ENCODE measurements at regions not wholly inside any gene's neighbourhood (a gene's known extent, or its start where the extent isn't known, plus 50 kb on each side); places are given as distances from the start of the nearest gene placed in this dataset.

GRCh38 chr12:25853316-25854095 is 105.0 kb upstream of the RASSF8 start:
- no peak for TF ChIP-seq CTCF (IDR thresholded peaks at IDR 0.05; ENCODE audit: poor library complexity, severe bottlenecking)
- TF ChIP-seq TAF1 (IDR thresholded peaks at IDR 0.05; ENCODE audit: low read depth) = no peak
- no peak for TF ChIP-seq EZH2 (IDR thresholded peaks at IDR 0.05; ENCODE audit: borderline replicate concordance, insufficient read depth, low read length, poor library complexity, severe bottlenecking)

Measured in neural cell (in vitro differentiated cells).